ENCODE measurements at regions not wholly inside any gene's neighbourhood (a gene's known extent, or its start where the extent isn't known, plus 50 kb on each side); places are given as distances from the start of the nearest gene placed in this dataset.

GRCh38 chr6:156697225-156697830, 79.8 kb upstream of the ARID1B start:
- no peak overlapping the region for H3K4me3 ChIP-seq (ENCODE audit: low read depth, low read length)

GRCh38 chr6:156695742-156696141, 81.4 kb upstream of the ARID1B start:
- Histone ChIP-seq H3K9me3 (ENCODE audit: severe bottlenecking) (peaks cover 3% of the 10 kb centered on the region), H3K36me3 (no peaks in the 10 kb centered on the region), H3K27me3 (ENCODE audit: insufficient read depth, low read depth, severe bottlenecking) (no peaks in the 10 kb centered on the region), H3K27ac (no peak overlapping the region), H3K4me3 (ENCODE audit: low read depth, low read length) (no peak overlapping the region)
- DNase-seq: no peak
- TF ChIP-seq CTCF (IDR thresholded peaks at IDR 0.05; ENCODE audit: low read depth, low read length): no peak

More at GRCh38 chr6:156697225-156697830, 79.8 kb upstream of the ARID1B start:
- peaks cover 3% of the 10 kb centered on the region for H3K9me3 ChIP-seq (ENCODE audit: severe bottlenecking)
- no peak overlapping the region for H3K27ac ChIP-seq
- DNase-seq: no peak
- H3K36me3 ChIP-seq: no peaks in the 10 kb centered on the region
- H3K27me3 ChIP-seq (ENCODE audit: insufficient read depth, low read depth, severe bottlenecking): no peaks in the 10 kb centered on the region
- no peak for TF ChIP-seq CTCF (IDR thresholded peaks at IDR 0.05; ENCODE audit: low read depth, low read length)

- DNase-seq: no peak
- Histone ChIP-seq H3K36me3 (no peaks in the 10 kb centered on the region), H3K27ac (no peak overlapping the region), H3K4me3 (ENCODE audit: low read depth, low read length) (no peak overlapping the region), H3K27me3 (ENCODE audit: insufficient read depth, low read depth, severe bottlenecking) (no peaks in the 10 kb centered on the region), H3K9me3 (ENCODE audit: severe bottlenecking) (peaks cover 3% of the 10 kb centered on the region)
- no peak for TF ChIP-seq CTCF (IDR thresholded peaks at IDR 0.05; ENCODE audit: low read depth, low read length)
These were observed 82.5 kb upstream of the ARID1B start for GRCh38 chr6:156694679-156695078.

- no peaks in the 10 kb centered on the region for H3K36me3 ChIP-seq
- TF ChIP-seq CTCF (IDR thresholded peaks at IDR 0.05; ENCODE audit: low read depth, low read length): no peak
- H3K9me3 ChIP-seq (ENCODE audit: severe bottlenecking): no peaks in the 10 kb centered on the region
- no peak overlapping the region for H3K27ac ChIP-seq
- H3K4me3 ChIP-seq (ENCODE audit: low read depth, low read length): no peak overlapping the region
- no peak for DNase-seq
- no peaks in the 10 kb centered on the region for H3K27me3 ChIP-seq (ENCODE audit: insufficient read depth, low read depth, severe bottlenecking)
These were observed 86.2 kb upstream of the ARID1B start for GRCh38 chr6:156691018-156691417.

GRCh38 chr6:156689656-156690055, 87.5 kb upstream of the ARID1B start:
- H3K27ac ChIP-seq: no peak overlapping the region
- H3K9me3 ChIP-seq (ENCODE audit: severe bottlenecking): no peaks in the 10 kb centered on the region
- no peaks in the 10 kb centered on the region for H3K27me3 ChIP-seq (ENCODE audit: insufficient read depth, low read depth, severe bottlenecking)
- no peak for DNase-seq
- TF ChIP-seq CTCF (IDR thresholded peaks at IDR 0.05; ENCODE audit: low read depth, low read length): no peak
- no peak overlapping the region for H3K4me3 ChIP-seq (ENCODE audit: low read depth, low read length)
- no peaks in the 10 kb centered on the region for H3K36me3 ChIP-seq

- no peak overlapping the region for H3K27ac ChIP-seq
- no peaks in the 10 kb centered on the region for H3K36me3 ChIP-seq
- DNase-seq: no peak
- no peaks in the 10 kb centered on the region for H3K9me3 ChIP-seq (ENCODE audit: severe bottlenecking)
- no peaks in the 10 kb centered on the region for H3K27me3 ChIP-seq (ENCODE audit: insufficient read depth, low read depth, severe bottlenecking)
- no peak overlapping the region for H3K4me3 ChIP-seq (ENCODE audit: low read depth, low read length)
- TF ChIP-seq CTCF (IDR thresholded peaks at IDR 0.05; ENCODE audit: low read depth, low read length): no peak
These were observed 88.6 kb upstream of the ARID1B start for GRCh38 chr6:156688620-156688971.

Data from WERI-Rb-1 (cell line).